T-cell (primary cell): ENCODE measurements at regions not wholly inside any gene's neighbourhood (a gene's known extent, or its start where the extent isn't known, plus 50 kb on each side); places are given as distances from the start of the nearest gene placed in this dataset.

ENCODE experiments used
- ATAC-seq, 4 experiments: fragments of 200-7000 bp in 3 of 4; fragments of 150-1000 bp in 1 of 4; cut with Tn5 transposase; replicated peaks in 1 of 4; 1 replicate in 3 of 4; 2 replicates in 1 of 4; pipeline ENCODE4 v1.10.0; 2021; ENCODE audit warnings: moderate library complexity in 3 of 4, mild to moderate bottlenecking in 2 of 4, moderate number of reproducible peaks in 1 of 4
- CTCF ChIA-PET, 2 donors: fragments of 300-600 bp; sonication (Branson Sonifier 250); formaldehyde crosslinking; loops; one replicate each; lab custom pipeline; 2022; ENCODE audit warnings: antibody characterized with exemption in 2 of 2; lab: Charles Lee
- POLR2A ChIA-PET, 2 donors: fragments of 300-600 bp; sonication (Branson Sonifier 250); formaldehyde crosslinking; loops; one replicate each; lab custom pipeline; 2022; ENCODE audit warnings: antibody characterized with exemption in 2 of 2; lab: Charles Lee
- DNase-seq, 35 experiments: peaks; one replicate each; pipeline versions ENCODE4 v3.0.0 to v3.0.0-alpha.2; 2013 to 2023
- H3K27ac ChIP-seq: one replicate; pipeline ENCODE4 v1.5.1; 2013; ENCODE audit warnings: low read length
- H3K27me3 ChIP-seq, 2 experiments: replicated peaks in 1 of 2; 1 replicate in 1 of 2; 2 replicates in 1 of 2; pipeline versions ENCODE4 v1.6.1 to v1.7.0; 2013; ENCODE audit warnings: low read length in 1 of 2, mixed read lengths in 1 of 2; ENCODE audit not compliant: control insufficient read depth in 2 of 2, insufficient read depth in 2 of 2; ENCODE audit errors: extremely low read depth in 1 of 2
- H3K36me3 ChIP-seq, 2 donors: 1 replicate in 1 of 2; 2 replicates in 1 of 2; pipeline versions ENCODE4 v1.6.1 to v1.7.0; 2013; ENCODE audit warnings: low read length in 1 of 2; ENCODE audit not compliant: control insufficient read depth in 2 of 2, insufficient read depth in 1 of 2; ENCODE audit errors: extremely low read depth in 1 of 2
- H3K4me1 ChIP-seq, 2 experiments: 1 replicate in 1 of 2; 2 replicates in 1 of 2; pipeline versions ENCODE4 v1.6.1 to v1.7.0; 2013; ENCODE audit warnings: low read length in 2 of 2, mixed read lengths in 1 of 2; ENCODE audit not compliant: insufficient read depth in 2 of 2, control insufficient read depth in 1 of 2; ENCODE audit errors: extremely low read depth in 1 of 2
- H3K4me3 ChIP-seq, 2 donors: 1 replicate in 1 of 2; 2 replicates in 1 of 2; pipeline versions ENCODE4 v1.5.1 to v1.7.0; 2013; ENCODE audit warnings: mild to moderate bottlenecking in 2 of 2, low read length in 1 of 2, moderate library complexity in 1 of 2; ENCODE audit not compliant: control insufficient read depth in 1 of 2; ENCODE audit errors: extremely low read depth in 1 of 2
- H3K9me3 ChIP-seq: 2 replicates; pipeline ENCODE4 v1.7.0; 2013
- H3K27ac Mint-ChIP-seq, 2 donors: one replicate each; pipeline ENCODE4 v1.8.0; 2020 to 2021; ENCODE audit warnings: mild to moderate bottlenecking in 2 of 2, mixed read lengths in 2 of 2
- H3K27me3 Mint-ChIP-seq, 2 donors: one replicate each; pipeline ENCODE4 v1.8.0; 2021 to 2022; ENCODE audit warnings: mixed read lengths in 2 of 2
- H3K36me3 Mint-ChIP-seq: one replicate; pipeline ENCODE4 v1.8.0; 2021; ENCODE audit warnings: mixed read lengths
- H3K4me1 Mint-ChIP-seq, 3 donors: one replicate each; pipeline ENCODE4 v1.8.0; 2020 to 2022; ENCODE audit warnings: mixed read lengths in 3 of 3, mild to moderate bottlenecking in 1 of 3
- H3K4me3 Mint-ChIP-seq, 3 donors: one replicate each; pipeline ENCODE4 v1.8.0; 2020 to 2022; ENCODE audit warnings: mild to moderate bottlenecking in 3 of 3, mixed read lengths in 3 of 3, moderate library complexity in 3 of 3
- H3K9me3 Mint-ChIP-seq, 3 donors: one replicate each; pipeline ENCODE4 v1.8.0; 2020 to 2022; ENCODE audit warnings: mixed read lengths in 3 of 3
- WGBS: methylation state at CpG from one replicate; pipeline ENCODE4 v1.1.5; 2013; ENCODE audit warnings: missing lambda C conversion rate; ENCODE audit not compliant: insufficient coverage; 5-methylcytosine and 5-hydroxymethylcytosine counted together

GRCh38 chr2:147037048-147037447, 807.8 kb upstream of the ACVR2A start:
- Mint-ChIP-seq H3K9me3 (no peaks in the 10 kb centered on the region), H3K27me3 (peaks cover 0 to 19% of the 10 kb centered on the region in 2 donors), H3K27ac (no peak overlapping the region), H3K36me3 (no peaks in the 10 kb centered on the region), H3K4me1 (peaks cover 0 to 6% (median 3%) of the 10 kb centered on the region in 3 donors), H3K4me3 (no peak overlapping the region)
- H3K27me3 ChIP-seq: no peaks in the 10 kb centered on the region
- no peak for DNase-seq
- H3K9me3 ChIP-seq: no peaks in the 10 kb centered on the region
- no peak overlapping the region for H3K27ac ChIP-seq
- peak in 2 of 4 experiments; percentile 32 to 49 for ATAC-seq
- WGBS: 80% methylated on average over 1 of the region's 3 CpGs
- ChIA-PET POLR2A (interaction anchor here in 1 of 2 donors (0.6 kb wide), 1 partner anchor 1342 kb away, joined by 3 read pairs; no protein-coding TSS in a partner anchor), CTCF (interaction anchor here (0.7 to 1.3 kb wide), 3 partner anchors 10 to 874 kb away, joined by 3 read pairs; no protein-coding TSS in a partner anchor)
- no peaks in the 10 kb centered on the region for H3K36me3 ChIP-seq
- H3K4me3 ChIP-seq: no peak overlapping the region
- no peaks in the 10 kb centered on the region for H3K4me1 ChIP-seq

- Mint-ChIP-seq H3K4me3 (no peak overlapping the region), H3K27ac (no peak overlapping the region), H3K36me3 (no peaks in the 10 kb centered on the region), H3K9me3 (no peaks in the 10 kb centered on the region), H3K27me3 (peaks cover 3 to 29% of the 10 kb centered on the region in 2 donors), H3K4me1 (peaks cover 0 to 6% (median 3%) of the 10 kb centered on the region in 3 donors)
- H3K27me3 ChIP-seq: no peaks in the 10 kb centered on the region
- H3K27ac ChIP-seq: no peak overlapping the region
- no peaks in the 10 kb centered on the region for H3K36me3 ChIP-seq
- no peaks in the 10 kb centered on the region for H3K9me3 ChIP-seq
- WGBS: 33% methylated on average over 1 of the region's 1 CpG
- ChIA-PET CTCF (no interaction called here), POLR2A (no interaction called here)
- no peaks in the 10 kb centered on the region for H3K4me1 ChIP-seq
- no peak overlapping the region for H3K4me3 ChIP-seq
- ATAC-seq (no peak), DNase-seq (no peak)
Measured at GRCh38 chr2:147033044-147033443, 811.8 kb upstream of the ACVR2A start.

GRCh38 chr2:147031897-147032296, 812.9 kb upstream of the ACVR2A start:
- no peaks in the 10 kb centered on the region for H3K36me3 ChIP-seq
- peaks cover 0 to 3% (median 0%) of the 10 kb centered on the region in 3 donors for H3K9me3 Mint-ChIP-seq
- peaks cover 0 to 3% (median 0%) of the 10 kb centered on the region in 3 donors for H3K4me1 Mint-ChIP-seq
- H3K27ac ChIP-seq: no peak overlapping the region
- H3K4me3 ChIP-seq: no peak overlapping the region
- H3K36me3 Mint-ChIP-seq: no peaks in the 10 kb centered on the region
- no peaks in the 10 kb centered on the region for H3K4me1 ChIP-seq
- H3K27me3 ChIP-seq: no peaks in the 10 kb centered on the region
- WGBS: 100% methylated on average over 1 of the region's 3 CpGs
- ChIA-PET CTCF (no interaction called here), POLR2A (no interaction called here)
- H3K27me3 Mint-ChIP-seq: peaks cover 3 to 26% of the 10 kb centered on the region in 2 donors
- ATAC-seq (no peak), DNase-seq (no peak)
- no peaks in the 10 kb centered on the region for H3K9me3 ChIP-seq
- H3K4me3 Mint-ChIP-seq: no peak overlapping the region
- no peak overlapping the region for H3K27ac Mint-ChIP-seq

- Histone ChIP-seq H3K4me3 (no peak overlapping the region), H3K27me3 (no peaks in the 10 kb centered on the region), H3K36me3 (no peaks in the 10 kb centered on the region), H3K9me3 (no peaks in the 10 kb centered on the region), H3K27ac (no peak overlapping the region), H3K4me1 (no peaks in the 10 kb centered on the region)
- no peak for ATAC-seq
- no peaks in the 10 kb centered on the region for H3K36me3 Mint-ChIP-seq
- H3K27ac Mint-ChIP-seq: no peak overlapping the region
- no peaks in the 10 kb centered on the region for H3K4me1 Mint-ChIP-seq
- CTCF ChIA-PET: no interaction called here
- H3K4me3 Mint-ChIP-seq: no peak overlapping the region
- no peak for DNase-seq
- peaks cover 3 to 29% of the 10 kb centered on the region in 2 donors for H3K27me3 Mint-ChIP-seq
- peaks cover 0 to 3% (median 0%) of the 10 kb centered on the region in 3 donors for H3K9me3 Mint-ChIP-seq
- WGBS: 85% methylated on average over 3 of the region's 6 CpGs
- POLR2A ChIA-PET: no interaction called here
Measured at GRCh38 chr2:147030966-147031720, 813.7 kb upstream of the ACVR2A start.

- no peak overlapping the region for H3K4me3 ChIP-seq
- Mint-ChIP-seq H3K27me3 (peaks cover 9 to 19% of the 10 kb centered on the region in 2 donors), H3K4me1 (no peaks in the 10 kb centered on the region), H3K36me3 (no peaks in the 10 kb centered on the region), H3K27ac (no peak overlapping the region), H3K9me3 (peaks cover 4 to 8% (median 5%) of the 10 kb centered on the region in 3 donors), H3K4me3 (no peak overlapping the region)
- no peak for ATAC-seq
- POLR2A ChIA-PET: no interaction called here
- no peaks in the 10 kb centered on the region for H3K36me3 ChIP-seq
- H3K27me3 ChIP-seq: no peaks in the 10 kb centered on the region
- CTCF ChIA-PET: interaction anchor here in 1 of 2 donors (0.7 kb wide), 1 partner anchor 37 kb away, joined by 3 read pairs; no protein-coding TSS in a partner anchor
- no peak overlapping the region for H3K27ac ChIP-seq
- no peaks in the 10 kb centered on the region for H3K4me1 ChIP-seq
- no peak for DNase-seq
- no peaks in the 10 kb centered on the region for H3K9me3 ChIP-seq
- no CpG with 5 or more reads among the region's 1 CpG for WGBS
Measured at GRCh38 chr2:147027436-147027835, 817.4 kb upstream of the ACVR2A start.

DNA sequence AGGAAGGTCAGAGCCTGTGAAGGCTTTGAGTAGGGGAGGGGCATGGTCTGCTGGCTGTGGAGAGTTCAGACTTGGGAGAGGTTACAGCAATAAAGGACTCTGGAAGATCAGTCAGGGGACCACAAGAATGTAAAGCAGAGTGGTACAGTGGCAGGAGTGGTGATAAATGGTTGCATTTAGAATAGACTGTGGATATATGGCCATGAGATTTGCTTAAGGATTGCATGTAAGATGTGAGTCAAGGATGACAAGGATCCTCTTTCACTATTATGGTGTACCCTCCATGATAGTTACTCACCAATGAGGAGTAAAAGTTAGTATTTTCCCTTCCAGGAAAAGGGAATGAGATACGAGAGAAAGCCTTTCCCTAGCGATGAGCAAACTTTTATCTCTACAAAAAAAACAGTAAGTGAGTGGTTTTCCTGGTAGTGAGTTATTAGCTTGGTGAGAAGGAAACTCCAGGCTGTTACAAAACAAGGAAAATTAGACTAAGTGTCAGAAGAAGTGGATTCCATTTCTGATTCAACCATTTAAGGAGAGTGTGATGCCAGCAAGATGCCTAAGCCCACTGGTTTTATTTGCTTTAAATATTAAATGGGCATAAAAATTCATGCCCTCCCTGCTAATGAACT, 818.0 kb upstream of the ACVR2A start:
- Histone ChIP-seq H3K4me1 (no peaks in the 10 kb centered on the region), H3K27me3 (no peaks in the 10 kb centered on the region), H3K4me3 (no peak overlapping the region), H3K36me3 (no peaks in the 10 kb centered on the region), H3K27ac (no peak overlapping the region), H3K9me3 (no peaks in the 10 kb centered on the region)
- CTCF ChIA-PET: interaction anchor here in 1 of 2 donors (0.7 kb wide), 1 partner anchor 36 kb away, joined by 3 read pairs; no protein-coding TSS in a partner anchor
- Mint-ChIP-seq H3K27ac (no peak overlapping the region), H3K27me3 (peaks cover 9 to 18% of the 10 kb centered on the region in 2 donors), H3K4me3 (no peak overlapping the region), H3K9me3 (peaks cover 5 to 10% (median 6%) of the 10 kb centered on the region in 3 donors), H3K36me3 (no peaks in the 10 kb centered on the region), H3K4me1 (no peaks in the 10 kb centered on the region)
- POLR2A ChIA-PET: no interaction called here
- WGBS: no CpG with 5 or more reads among the region's 2 CpGs
- no peak for ATAC-seq
- no peak for DNase-seq
